HCT116 (cell line): ENCODE measurements at regions not wholly inside any gene's neighbourhood (a gene's known extent, or its start where the extent isn't known, plus 50 kb on each side); places are given as distances from the start of the nearest gene placed in this dataset.

Experiments used
- ATAC-seq: fragments of 200-7000 bp; cut with Tn5 transposase; 2 replicates; pipeline ENCODE4 v1.9.1; 2020; ENCODE audit warnings: mild to moderate bottlenecking, moderate library complexity
- BruUV-seq: library from RNA; stranded (reverse); fragments of 400-500 nt; replicated peaks from 2 replicates; lab custom pipeline; 2021; lab: Mats Ljungman, UMichigan
- CTCF ChIA-PET: fragments of 300-600 bp; sonication (Branson Sonifier 250); formaldehyde crosslinking; loops from one replicate; lab custom pipeline; 2021; ENCODE audit warnings: antibody characterized with exemption; lab: Charles Lee
- POLR2A ChIA-PET: fragments of 300-600, 350-600 bp; sonication (Branson Sonifier 250); formaldehyde crosslinking; loops from one replicate; lab custom pipeline; 2021; ENCODE audit warnings: antibody characterized with exemption; lab: Charles Lee
- RAD21 ChIA-PET, 2 experiments: fragments of 300-600 bp; sonication (Branson Sonifier 250); formaldehyde crosslinking; loops; one replicate each; lab custom pipeline; 2023; ENCODE audit warnings: low total read pairs in 2 of 2; ENCODE audit not compliant: uncharacterized antibody in 2 of 2, unreplicated experiment in 2 of 2, low non-redundant PET in 1 of 2; lab: Charles Lee
- DNase-seq: peaks from one replicate; pipeline ENCODE4 v3.0.0-alpha.2; 2010; ENCODE audit warnings: low read depth, low spot score
- H2AFZ ChIP-seq: fragments of 200-600 bp; shearing (Covaris generic), sonication (generic); 2 replicates; pipeline ENCODE4 v1.6.1; 2017; ENCODE audit warnings: low read depth, mixed run types, mixed read lengths, antibody characterized with exemption, low read length; ENCODE audit not compliant: poor library complexity, severe bottlenecking
- H3K27ac ChIP-seq: 2 replicates; pipeline ENCODE4 v1.5.1; 2012; ENCODE audit warnings: low read depth, low read length
- H3K27me3 ChIP-seq: fragments of 200-600 bp; sonication (generic); 2 replicates; pipeline ENCODE4 v1.6.1; 2016; ENCODE audit warnings: mixed run types, low read length, mixed read lengths; ENCODE audit not compliant: insufficient read depth
- H3K36me3 ChIP-seq, 2 experiments: fragments of 200-500 bp in 1 of 2; fragments of 200-600 bp in 1 of 2; sonication (Bioruptor generic) in 1 of 2; sonication (generic) in 1 of 2; 2 replicates each; pipeline versions ENCODE4 v1.5.1 to v1.6.1; 2014 to 2016; ENCODE audit warnings: low read length in 2 of 2, inconsistent platforms in 1 of 2, mixed read lengths in 1 of 2, mixed run types in 1 of 2; ENCODE audit not compliant: insufficient read depth in 2 of 2, control insufficient read depth in 1 of 2
- H3K4me1 ChIP-seq, 2 experiments: fragments of 200-600 bp in 1 of 2; sonication (generic) in 1 of 2; 2 replicates each; pipeline versions ENCODE4 v1.5.1 to v1.6.1; 2012 to 2017; ENCODE audit warnings: low read length in 2 of 2, inconsistent platforms in 1 of 2, mild to moderate bottlenecking in 1 of 2, mixed read lengths in 1 of 2, mixed run types in 1 of 2, moderate library complexity in 1 of 2; ENCODE audit not compliant: insufficient read depth in 2 of 2, control insufficient read depth in 1 of 2
- H3K4me2 ChIP-seq: fragments of 200-600 bp; sonication (generic); 2 replicates; pipeline ENCODE4 v1.6.1; 2017; ENCODE audit warnings: mixed run types, low read length, mixed read lengths
- H3K4me3 ChIP-seq, 2 experiments: fragments of 200-600 bp in 1 of 2; sonication (generic) in 1 of 2; replicated peaks in 1 of 2; 2 replicates each; pipeline ENCODE4 v1.5.1; 2011 to 2016; ENCODE audit warnings: low read length in 2 of 2, control low read depth in 1 of 2, low read depth in 1 of 2, mild to moderate bottlenecking in 1 of 2, mixed read lengths in 1 of 2, mixed run types in 1 of 2
- H3K79me2 ChIP-seq: fragments of 200-600 bp; sonication (generic); 2 replicates; pipeline ENCODE4 v1.6.1; 2017; ENCODE audit warnings: mild to moderate bottlenecking, mixed run types, low read length, moderate library complexity, mixed read lengths; ENCODE audit not compliant: insufficient read depth
- H3K9ac ChIP-seq: fragments of 200-600 bp; sonication (generic); 2 replicates; pipeline ENCODE4 v1.6.1; 2016; ENCODE audit warnings: low read length, mixed read lengths
- H3K9me2 ChIP-seq: fragments of 200-600 bp; sonication (generic), shearing (Covaris generic); 2 replicates; pipeline ENCODE4 v1.6.1; 2017; ENCODE audit warnings: mixed run types, mild to moderate bottlenecking, moderate library complexity; ENCODE audit not compliant: insufficient read depth
- H3K9me3 ChIP-seq, 2 experiments: fragments of 200-500 bp in 1 of 2; fragments of 200-600 bp in 1 of 2; sonication (Bioruptor generic) in 1 of 2; sonication (generic) in 1 of 2; 2 replicates each; pipeline ENCODE4 v1.6.1; 2014 to 2017; ENCODE audit warnings: low read length in 2 of 2, mixed read lengths in 2 of 2, inconsistent platforms in 1 of 2, low read depth in 1 of 2, mild to moderate bottlenecking in 1 of 2, mixed run types in 1 of 2, moderate library complexity in 1 of 2; ENCODE audit not compliant: control insufficient read depth in 1 of 2, insufficient read depth in 1 of 2
- H4K20me1 ChIP-seq: fragments of 200-600 bp; sonication (generic), shearing (Covaris generic); 2 replicates; pipeline ENCODE4 v1.6.1; 2017; ENCODE audit warnings: mixed run types, mild to moderate bottlenecking, moderate library complexity; ENCODE audit not compliant: insufficient read depth
- EGR1 ChIP-seq: IDR thresholded peaks from 2 replicates; pipeline ENCODE4 v1.6.1; 2012; ENCODE audit warnings: low read depth
- EZH2phosphoT487 ChIP-seq: fragments of 200-600 bp; IDR thresholded peaks from 2 replicates; pipeline ENCODE4 v1.6.1; 2018; ENCODE audit warnings: antibody characterized with exemption, borderline replicate concordance
- POLR2A ChIP-seq: IDR thresholded peaks from 2 replicates; pipeline ENCODE4 v1.7.0; 2011; ENCODE audit warnings: borderline replicate concordance; ENCODE audit not compliant: insufficient read depth, insufficient read length; ENCODE audit errors: extremely low read depth
- RAD21 ChIP-seq: IDR thresholded peaks from 2 replicates; pipeline ENCODE4 v1.6.1; 2012; ENCODE audit warnings: low read depth, mild to moderate bottlenecking
- SRF ChIP-seq: IDR thresholded peaks from 2 replicates; pipeline ENCODE4 v1.6.1; 2012; ENCODE audit warnings: low read depth
- TCF7L2 ChIP-seq: IDR thresholded peaks from 2 replicates; pipeline ENCODE4 v1.7.0; 2011; ENCODE audit warnings: borderline replicate concordance, inconsistent platforms; ENCODE audit not compliant: insufficient read depth, insufficient read length; ENCODE audit errors: extremely low read depth
- YY1 ChIP-seq: IDR thresholded peaks from 2 replicates; pipeline ENCODE4 v1.6.1; 2011; ENCODE audit warnings: low read length, low read depth, moderate library complexity, mild to moderate bottlenecking; ENCODE audit not compliant: insufficient replicate concordance; ENCODE audit errors: extremely low read depth
- ZBTB33 ChIP-seq: IDR thresholded peaks from 2 replicates; pipeline ENCODE4 v1.6.1; 2011; ENCODE audit warnings: mild to moderate bottlenecking, low read length, moderate library complexity; ENCODE audit not compliant: insufficient replicate concordance; ENCODE audit errors: extremely low read depth
- intact Hi-C: fragments of 100-400 bp; cut with micrococcal nuclease; formaldehyde crosslinking; loops from 2 replicates; pipeline ENCODE4 v1.10.0; 2022
- TF ChIP-seq, protein P1 (sequence below): IDR thresholded peaks from 2 replicates; pipeline ENCODE4 v1.6.1; 2012
- TF ChIP-seq, protein P2 (sequence below), 3 experiments: fragments of 200-600 bp in 1 of 3; sonication (generic) in 1 of 3; IDR thresholded peaks in 2 of 3; conservative IDR thresholded peaks in 1 of 3; 2 replicates each; pipeline ENCODE4 v1.5.1; 2012 to 2017; ENCODE audit warnings: low read depth in 2 of 3, low read length in 2 of 3, antibody characterized with exemption in 1 of 3, borderline replicate concordance in 1 of 3, control low read depth in 1 of 3, mild to moderate bottlenecking in 1 of 3, mixed read lengths in 1 of 3, mixed run types in 1 of 3, moderate library complexity in 1 of 3; ENCODE audit not compliant: insufficient read depth in 1 of 3
- TF ChIP-seq, protein P3 (sequence below): IDR thresholded peaks from 2 replicates; pipeline ENCODE4 v1.6.1; 2012

DNA sequence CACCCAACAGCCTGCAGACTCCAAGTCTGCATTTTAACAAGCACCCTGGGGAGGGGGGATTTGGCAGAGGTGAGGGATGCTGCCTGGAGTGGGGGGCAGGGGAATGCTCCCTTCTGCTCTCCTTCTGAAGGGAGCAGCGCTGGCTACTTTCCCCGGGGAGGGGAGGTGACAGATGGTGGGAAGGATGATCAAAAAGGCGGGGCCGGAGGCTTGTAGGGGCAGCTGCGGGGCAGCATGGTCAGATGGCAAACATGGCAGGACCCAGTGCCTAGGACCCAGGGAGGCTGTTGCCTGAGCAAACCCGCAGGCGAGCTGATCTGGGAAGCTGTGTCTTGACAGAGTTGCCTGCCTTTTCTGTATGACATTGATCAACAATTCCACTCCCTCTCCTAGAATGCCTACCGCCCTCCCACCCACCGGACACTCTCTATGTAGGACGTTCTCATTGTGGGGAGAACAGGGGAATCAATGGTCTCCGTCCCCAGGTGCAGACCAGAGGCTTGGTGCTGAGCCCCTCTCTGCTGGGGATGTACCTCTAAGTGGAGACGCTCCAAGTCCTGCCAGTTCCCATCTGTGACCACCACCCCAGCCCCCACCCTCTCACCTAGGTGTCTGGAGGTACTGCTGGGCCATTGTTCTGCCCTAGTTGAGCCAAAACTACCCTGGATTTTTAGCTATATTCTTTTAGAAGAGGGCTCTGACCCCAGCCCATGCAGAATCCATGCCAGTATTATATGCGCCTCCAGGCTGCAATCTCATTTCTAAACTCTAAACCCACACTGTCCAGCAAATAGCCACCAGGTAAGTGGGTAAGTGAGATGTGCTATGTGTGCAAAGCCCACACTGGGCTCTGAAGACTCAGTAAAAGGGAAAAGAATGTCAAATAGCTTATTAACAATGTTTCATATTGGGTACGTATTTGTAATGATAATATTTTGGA lies 89.7 kb upstream of the SEC11C start:
- Histone ChIP-seq H3K4me1 (no peaks in the 10 kb centered on the region), H3K79me2 (no peaks in the 10 kb centered on the region), H3K27ac (no peak overlapping the region), H3K9me2 (no peaks in the 10 kb centered on the region), H3K9me3 (no peaks in the 10 kb centered on the region), H3K9ac (no peak overlapping the region), H2AFZ (no peak overlapping the region)
- POLR2A ChIA-PET: no interaction called here
- BruUV-seq: no TSS peak
- CTCF ChIA-PET: no interaction called here
- RAD21 ChIA-PET: no interaction called here
- no peak for TF ChIP-seq EZH2phosphoT487
- no peak for TF ChIP-seq RAD21
- TF ChIP-seq, all 23 proteins: peak for 0
- no peaks in the 10 kb centered on the region for H3K36me3 ChIP-seq
- H3K4me2 ChIP-seq: no peak overlapping the region
- peaks cover 38% of the 10 kb centered on the region for H3K27me3 ChIP-seq
- ATAC-seq (no peak), DNase-seq (no peak)
- no peaks in the 10 kb centered on the region for H4K20me1 ChIP-seq
- intact Hi-C loops: no loop called here
- no peak overlapping the region for H3K4me3 ChIP-seq

DNA sequence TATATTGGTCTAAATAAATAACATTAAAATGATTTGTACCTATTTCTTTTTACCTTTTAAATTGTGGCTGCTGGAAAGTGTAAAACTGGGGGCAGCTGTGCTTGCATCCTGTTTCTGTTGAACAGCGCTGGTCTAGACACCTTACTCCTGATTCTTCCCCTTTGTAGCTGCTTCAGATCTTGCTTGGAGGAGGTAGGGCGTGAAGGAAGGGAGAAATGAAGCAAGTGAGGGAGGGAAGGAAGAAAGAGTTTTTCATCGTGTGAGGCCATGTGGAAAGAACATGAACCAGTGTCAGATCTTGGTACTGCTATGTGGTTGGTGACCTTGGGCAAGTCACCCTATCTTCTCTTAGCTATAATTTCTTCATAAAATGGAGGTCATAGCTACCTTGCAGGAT lies 89.0 kb upstream of the SEC11C start:
- TF ChIP-seq, protein P1, sequence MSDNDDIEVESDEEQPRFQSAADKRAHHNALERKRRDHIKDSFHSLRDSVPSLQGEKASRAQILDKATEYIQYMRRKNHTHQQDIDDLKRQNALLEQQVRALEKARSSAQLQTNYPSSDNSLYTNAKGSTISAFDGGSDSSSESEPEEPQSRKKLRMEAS: no peak
- TF ChIP-seq TCF7L2 (no peak), EGR1 (no peak), POLR2A (no peak), ZBTB33 (no peak), YY1 (no peak), SRF (no peak)
- TF ChIP-seq, protein P2, sequence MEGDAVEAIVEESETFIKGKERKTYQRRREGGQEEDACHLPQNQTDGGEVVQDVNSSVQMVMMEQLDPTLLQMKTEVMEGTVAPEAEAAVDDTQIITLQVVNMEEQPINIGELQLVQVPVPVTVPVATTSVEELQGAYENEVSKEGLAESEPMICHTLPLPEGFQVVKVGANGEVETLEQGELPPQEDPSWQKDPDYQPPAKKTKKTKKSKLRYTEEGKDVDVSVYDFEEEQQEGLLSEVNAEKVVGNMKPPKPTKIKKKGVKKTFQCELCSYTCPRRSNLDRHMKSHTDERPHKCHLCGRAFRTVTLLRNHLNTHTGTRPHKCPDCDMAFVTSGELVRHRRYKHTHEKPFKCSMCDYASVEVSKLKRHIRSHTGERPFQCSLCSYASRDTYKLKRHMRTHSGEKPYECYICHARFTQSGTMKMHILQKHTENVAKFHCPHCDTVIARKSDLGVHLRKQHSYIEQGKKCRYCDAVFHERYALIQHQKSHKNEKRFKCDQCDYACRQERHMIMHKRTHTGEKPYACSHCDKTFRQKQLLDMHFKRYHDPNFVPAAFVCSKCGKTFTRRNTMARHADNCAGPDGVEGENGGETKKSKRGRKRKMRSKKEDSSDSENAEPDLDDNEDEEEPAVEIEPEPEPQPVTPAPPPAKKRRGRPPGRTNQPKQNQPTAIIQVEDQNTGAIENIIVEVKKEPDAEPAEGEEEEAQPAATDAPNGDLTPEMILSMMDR (IDR thresholded peaks at IDR 0.05 in 2 of 3, conservative IDR thresholded peaks at IDR 0.05 in 1 of 3; ENCODE audit: borderline replicate concordance in 1 of 3, insufficient read depth in 1 of 3, low read depth in 2 of 3, low read length in 2 of 3): no peak
- TF ChIP-seq, protein P3, sequence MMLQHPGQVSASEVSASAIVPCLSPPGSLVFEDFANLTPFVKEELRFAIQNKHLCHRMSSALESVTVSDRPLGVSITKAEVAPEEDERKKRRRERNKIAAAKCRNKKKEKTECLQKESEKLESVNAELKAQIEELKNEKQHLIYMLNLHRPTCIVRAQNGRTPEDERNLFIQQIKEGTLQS: no peak
- no TSS peak for BruUV-seq
- peaks cover 43% of the 10 kb centered on the region for H3K27me3 ChIP-seq
- intact Hi-C loops: no loop called here
- ATAC-seq: no peak
- no peak overlapping the region for H3K4me3 ChIP-seq
- H3K4me1 ChIP-seq: no peaks in the 10 kb centered on the region
- H3K9me2 ChIP-seq: no peaks in the 10 kb centered on the region
- CTCF ChIA-PET: no interaction called here
- no peaks in the 10 kb centered on the region for H3K9me3 ChIP-seq
- H3K36me3 ChIP-seq: no peaks in the 10 kb centered on the region
- POLR2A ChIA-PET: no interaction called here
- H3K4me2 ChIP-seq: no peak overlapping the region
- H3K9ac ChIP-seq: no peak overlapping the region
- H2AFZ ChIP-seq: no peak overlapping the region
- no peak for DNase-seq
- H4K20me1 ChIP-seq: no peaks in the 10 kb centered on the region
- no peak overlapping the region for H3K27ac ChIP-seq
- RAD21 ChIA-PET: no interaction called here
- no peaks in the 10 kb centered on the region for H3K79me2 ChIP-seq
